ENCODE measurements at regions not wholly inside any gene's neighbourhood (a gene's known extent, or its start where the extent isn't known, plus 50 kb on each side); places are given as distances from the start of the nearest gene placed in this dataset.

- no peak for TF ChIP-seq CTCF (conservative IDR thresholded peaks at IDR 0.05)
- TF ChIP-seq EZH2 (IDR thresholded peaks at IDR 0.05; ENCODE audit: low read depth), result no peak
These were observed 181.4 kb upstream of the ETV3 start for GRCh38 chr1:157319567-157319966.

All from PC-9 (cell line).